Stomach (tissue), 8 donors: ENCODE measurements at regions not wholly inside any gene's neighbourhood (a gene's known extent, or its start where the extent isn't known, plus 50 kb on each side); places are given as distances from the start of the nearest gene placed in this dataset.

Experiments used
- DNase-seq, 2 donors: peaks; one replicate each; pipeline versions ENCODE4 v3.0.0 to v3.0.0-alpha.2; 2013 to 2019
- H3K27ac ChIP-seq, 5 donors: fragments of 200-600 bp in 4 of 5; sonication (generic) in 4 of 5; one replicate each; pipeline ENCODE4 v1.5.1; 2013 to 2019; ENCODE audit warnings: mild to moderate bottlenecking in 1 of 5, moderate library complexity in 1 of 5
- H3K27me3 ChIP-seq, 3 donors: fragments of 200-600 bp; sonication (generic); one replicate each; pipeline ENCODE4 v1.5.1; 2017 to 2019; ENCODE audit warnings: mixed run types in 1 of 3
- H3K36me3 ChIP-seq, 4 donors: fragments of 200-600 bp; sonication (generic); 1 replicate in 3 of 4; 2 replicates in 1 of 4; pipeline ENCODE4 v1.5.1; 2016 to 2019
- H3K4me1 ChIP-seq, 4 donors: fragments of 200-600 bp; sonication (generic); one replicate each; pipeline ENCODE4 v1.5.1; 2016 to 2019
- H3K4me3 ChIP-seq, 4 donors: fragments of 200-600 bp; sonication (generic) in 3 of 4; one replicate each; pipeline ENCODE4 v1.5.1; 2016 to 2019; ENCODE audit warnings: mild to moderate bottlenecking in 1 of 4
- H3K9me3 ChIP-seq, 4 donors: fragments of 200-600 bp; sonication (generic); one replicate each; pipeline ENCODE4 v1.5.1; 2016 to 2019
- EP300 ChIP-seq: sonication (generic); formaldehyde crosslinking; IDR thresholded peaks from one replicate; pipeline ENCODE4 v1.6.1; 2017; ENCODE audit warnings: antibody characterized with exemption
- POLR2A ChIP-seq, 4 donors: fragments of 450-650 bp; IDR thresholded peaks; one replicate each; pipeline ENCODE4 v1.6.1; 2016; ENCODE audit warnings: antibody characterized with exemption in 4 of 4, control low read depth in 2 of 4, mild to moderate bottlenecking in 1 of 4, moderate library complexity in 1 of 4
- POLR2AphosphoS5 ChIP-seq, 3 donors: sonication (generic); formaldehyde crosslinking; IDR thresholded peaks; one replicate each; pipeline ENCODE4 v1.6.1; 2016; ENCODE audit warnings: antibody characterized with exemption in 3 of 3
- WGBS, 5 donors: extraction: QIAGEN DNeasy Blood & Tissue Kit in 3 of 5; methylation state at CpG; one replicate each; pipeline versions ENCODE4 v1.1.5 to v1.1.7; 2013 to 2018; 5-methylcytosine and 5-hydroxymethylcytosine counted together
- intact Hi-C: fragments of 100-400 bp; cut with DNase I; formaldehyde crosslinking; loops from one replicate; pipeline ENCODE4 v1.15.1; 2023; ENCODE audit warnings: low total_unique reads
- TF ChIP-seq, protein P1 (sequence below), 7 experiments: fragments of 450-650 bp in 4 of 7; fragments of 200-600 bp in 3 of 7; sonication (generic) in 3 of 7; IDR thresholded peaks; one replicate each; pipeline ENCODE4 v1.5.1; 2016 to 2019; ENCODE audit warnings: antibody characterized with exemption in 7 of 7, control low read depth in 2 of 7, mild to moderate bottlenecking in 1 of 7
- donor health status: healthy with polysubstance abuse.
- donor health status: Bipolar disorder and iron deficiency.
- donor health status: healthy.

DNA sequence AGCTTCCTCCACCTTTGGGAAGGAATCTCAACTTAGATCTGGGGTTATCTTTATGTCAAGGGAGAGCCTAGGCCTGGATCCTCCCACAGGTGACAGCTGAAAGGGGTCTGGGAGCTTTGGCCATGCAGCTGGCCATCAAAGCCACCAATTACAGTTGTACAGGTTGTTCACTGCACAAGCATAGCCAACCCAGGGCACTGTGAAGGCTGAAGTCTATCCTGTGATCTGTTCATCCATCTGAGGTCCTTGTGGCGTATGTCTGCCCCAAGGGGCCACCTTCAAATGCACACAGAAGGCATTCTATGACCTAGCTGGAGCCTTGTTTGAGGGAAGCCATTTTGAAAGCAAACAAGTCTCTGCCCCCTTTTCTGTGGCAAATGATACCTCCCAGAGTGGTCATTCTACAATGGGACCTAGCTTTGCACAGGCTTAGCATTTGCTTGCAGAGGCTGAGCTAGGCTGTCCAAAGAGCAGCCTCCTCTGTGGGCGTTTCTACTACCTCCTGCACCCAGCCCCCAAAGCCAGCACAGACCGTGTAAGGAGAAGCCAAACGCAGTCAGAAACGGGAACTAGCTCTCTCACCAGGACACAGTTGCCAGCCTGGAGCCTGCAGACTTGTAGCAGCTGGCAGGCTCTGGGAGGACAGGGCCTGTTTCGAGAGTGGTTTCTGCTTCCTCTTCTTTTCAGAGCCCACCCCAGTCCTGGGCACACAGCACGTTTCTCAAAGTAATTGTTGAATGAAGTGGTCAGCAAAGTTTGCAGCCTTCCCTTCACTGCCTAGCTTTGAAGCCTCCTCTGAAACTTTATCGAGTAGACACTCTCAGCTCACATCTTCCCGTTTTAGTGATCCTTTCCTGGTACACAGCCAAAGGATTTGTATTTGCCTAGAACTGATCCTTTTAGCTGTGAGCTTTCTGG is 157.3 kb upstream of the SMAD3 start:
- Histone ChIP-seq H3K4me1 (peaks cover 12 to 34% (median 15%) of the 10 kb centered on the region in 4 donors), H3K27me3 (no peaks in the 10 kb centered on the region), H3K9me3 (no peaks in the 10 kb centered on the region), H3K4me3 (no peak overlapping the region), H3K36me3 (no peaks in the 10 kb centered on the region), H3K27ac (peak overlapping the region in 4 of 5 donors; percentile 35 to 66 (median 52))
- TF ChIP-seq POLR2AphosphoS5 (IDR thresholded peaks at IDR 0.05), result no peak
- TF ChIP-seq, protein P1, sequence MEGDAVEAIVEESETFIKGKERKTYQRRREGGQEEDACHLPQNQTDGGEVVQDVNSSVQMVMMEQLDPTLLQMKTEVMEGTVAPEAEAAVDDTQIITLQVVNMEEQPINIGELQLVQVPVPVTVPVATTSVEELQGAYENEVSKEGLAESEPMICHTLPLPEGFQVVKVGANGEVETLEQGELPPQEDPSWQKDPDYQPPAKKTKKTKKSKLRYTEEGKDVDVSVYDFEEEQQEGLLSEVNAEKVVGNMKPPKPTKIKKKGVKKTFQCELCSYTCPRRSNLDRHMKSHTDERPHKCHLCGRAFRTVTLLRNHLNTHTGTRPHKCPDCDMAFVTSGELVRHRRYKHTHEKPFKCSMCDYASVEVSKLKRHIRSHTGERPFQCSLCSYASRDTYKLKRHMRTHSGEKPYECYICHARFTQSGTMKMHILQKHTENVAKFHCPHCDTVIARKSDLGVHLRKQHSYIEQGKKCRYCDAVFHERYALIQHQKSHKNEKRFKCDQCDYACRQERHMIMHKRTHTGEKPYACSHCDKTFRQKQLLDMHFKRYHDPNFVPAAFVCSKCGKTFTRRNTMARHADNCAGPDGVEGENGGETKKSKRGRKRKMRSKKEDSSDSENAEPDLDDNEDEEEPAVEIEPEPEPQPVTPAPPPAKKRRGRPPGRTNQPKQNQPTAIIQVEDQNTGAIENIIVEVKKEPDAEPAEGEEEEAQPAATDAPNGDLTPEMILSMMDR (IDR thresholded peaks at IDR 0.05), result no peak
- no peak for TF ChIP-seq POLR2A (IDR thresholded peaks at IDR 0.05)
- TF ChIP-seq EP300, result no peak
- WGBS, 5 donors, result 30 to 40% (median 36%) methylated on average over 9 of the region's 9 CpGs
- intact Hi-C loops, result no loop called here
- DNase-seq, result peak in 1 of 2 donors; percentile 74

DNA sequence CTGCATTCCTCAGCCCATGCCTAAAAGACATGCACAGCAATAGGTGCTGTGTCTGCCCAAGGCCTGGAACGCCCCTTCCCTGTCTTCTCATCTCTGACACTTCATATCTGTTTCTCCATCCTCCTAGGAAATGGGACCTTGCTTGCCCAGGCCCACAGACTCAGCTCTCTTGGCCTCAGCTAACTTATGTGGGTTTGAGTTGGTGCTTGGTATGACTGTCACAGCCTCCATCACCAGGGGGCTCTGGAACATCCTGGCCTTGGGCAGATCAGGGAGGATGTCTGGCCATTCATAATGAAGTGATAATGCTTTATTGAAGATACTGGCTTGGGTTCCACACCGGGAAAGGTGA is 156.7 kb upstream of the SMAD3 start:
- peaks cover 12 to 31% (median 14%) of the 10 kb centered on the region in 4 donors for H3K4me1 ChIP-seq
- H3K4me3 ChIP-seq, result no peak overlapping the region
- peak overlapping the region in 4 of 5 donors; percentile 35 to 66 (median 52) for H3K27ac ChIP-seq
- no peaks in the 10 kb centered on the region for H3K9me3 ChIP-seq
- H3K36me3 ChIP-seq, result no peaks in the 10 kb centered on the region
- 49 to 77% (median 53%) methylated on average over 2 of the region's 2 CpGs for WGBS, 5 donors
- intact Hi-C loops, result no loop called here
- DNase-seq, result no peak
- H3K27me3 ChIP-seq, result no peaks in the 10 kb centered on the region
- TF ChIP-seq, protein P1 (IDR thresholded peaks at IDR 0.05), result no peak
- no peak for TF ChIP-seq POLR2A (IDR thresholded peaks at IDR 0.05)
- TF ChIP-seq EP300, result no peak
- TF ChIP-seq POLR2AphosphoS5 (IDR thresholded peaks at IDR 0.05), result no peak

DNA sequence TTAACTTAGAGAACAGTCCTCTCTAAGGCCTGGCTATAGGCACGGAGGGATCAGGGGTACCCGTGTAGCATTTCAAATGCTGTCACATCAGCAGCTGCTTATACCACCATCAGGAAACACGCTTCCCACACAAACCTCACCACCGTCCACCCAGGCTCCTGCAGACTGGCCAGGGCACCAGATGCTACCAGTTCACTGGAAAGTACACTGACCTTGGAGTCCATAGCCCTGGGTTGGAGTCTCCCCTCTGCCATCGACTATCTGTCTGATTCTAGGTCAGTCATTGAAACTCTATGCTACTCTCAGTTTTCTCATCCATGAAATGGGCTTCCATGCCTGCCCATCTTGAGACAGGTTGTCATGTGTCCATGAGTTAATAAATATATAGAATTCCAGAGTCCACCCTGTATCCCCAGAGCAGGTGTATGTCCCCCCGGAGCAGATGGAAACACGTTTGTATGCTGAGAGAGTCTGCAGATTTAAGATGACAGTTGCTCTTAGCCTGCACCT is 156.0 kb upstream of the SMAD3 start:
- Histone ChIP-seq H3K4me1 (peaks cover 12 to 27% (median 14%) of the 10 kb centered on the region in 4 donors), H3K27ac (peak overlapping the region in 2 of 5 donors; percentile 65 to 66), H3K9me3 (no peaks in the 10 kb centered on the region), H3K27me3 (no peaks in the 10 kb centered on the region), H3K36me3 (no peaks in the 10 kb centered on the region), H3K4me3 (no peak overlapping the region)
- intact Hi-C loops, result no loop called here
- WGBS, 5 donors, result 87 to 93% (median 88%) methylated on average over 7 of the region's 7 CpGs
- no peak for DNase-seq
- TF ChIP-seq, protein P1 (IDR thresholded peaks at IDR 0.05), result no peak
- no peak for TF ChIP-seq EP300
- no peak for TF ChIP-seq POLR2AphosphoS5 (IDR thresholded peaks at IDR 0.05)
- TF ChIP-seq POLR2A (IDR thresholded peaks at IDR 0.05), result no peak

DNA sequence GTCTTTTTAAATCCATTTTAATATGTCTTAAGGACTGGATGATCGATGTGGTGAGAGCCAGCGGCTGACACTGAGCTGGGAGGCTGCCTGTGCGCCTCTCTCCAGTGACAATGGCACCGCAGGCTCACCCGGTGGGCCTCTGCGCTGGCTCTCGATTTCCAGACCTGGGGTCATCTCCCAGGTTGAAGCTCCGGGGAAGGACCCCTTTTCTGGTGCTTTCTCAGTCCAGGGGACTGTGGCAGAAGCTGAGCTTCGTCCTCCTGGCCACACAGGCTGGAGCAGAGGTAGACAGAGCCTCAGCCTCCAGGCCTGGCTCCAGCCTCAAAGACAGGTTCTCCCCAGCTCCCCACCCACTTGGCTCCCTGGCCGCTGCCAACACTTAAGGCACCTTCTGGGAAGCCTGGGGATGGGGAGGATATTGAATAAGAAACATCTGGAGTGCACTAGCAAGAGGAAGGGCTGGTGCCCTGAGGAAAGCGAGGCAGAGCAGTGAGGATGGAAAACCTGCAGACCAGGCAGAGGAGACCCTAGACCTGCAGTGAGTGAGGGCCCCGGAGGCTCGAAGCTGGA is 154.2 kb upstream of the SMAD3 start:
- no peak for DNase-seq
- H3K27ac ChIP-seq, result no peak overlapping the region
- intact Hi-C loops, result no loop called here
- no peak overlapping the region for H3K4me3 ChIP-seq
- no peaks in the 10 kb centered on the region for H3K36me3 ChIP-seq
- H3K9me3 ChIP-seq, result no peaks in the 10 kb centered on the region
- H3K27me3 ChIP-seq, result no peaks in the 10 kb centered on the region
- no peak for TF ChIP-seq POLR2AphosphoS5 (IDR thresholded peaks at IDR 0.05)
- no peak for TF ChIP-seq EP300
- no peak for TF ChIP-seq POLR2A (IDR thresholded peaks at IDR 0.05)
- TF ChIP-seq, protein P1 (IDR thresholded peaks at IDR 0.05), result no peak
- 86 to 95% (median 90%) methylated on average over 10 to 13 of the region's 13 CpGs for WGBS, 5 donors
- H3K4me1 ChIP-seq, result peaks cover 12 to 27% (median 14%) of the 10 kb centered on the region in 4 donors
